IMR-90 (cell line): ENCODE measurements at regions not wholly inside any gene's neighbourhood (a gene's known extent, or its start where the extent isn't known, plus 50 kb on each side); places are given as distances from the start of the nearest gene placed in this dataset.

Experiments
- BHLHE40 ChIP-seq: fragments of 150-350 bp; IDR thresholded peaks from 2 replicates; pipeline ENCODE4 v1.6.1; 2016; ENCODE audit warnings: mild to moderate bottlenecking, low read depth, low read length
- CHD1 ChIP-seq: IDR thresholded peaks from 2 replicates; pipeline ENCODE4 v1.6.1; 2012; ENCODE audit warnings: low read depth, low read length, improper control_type of control experiment
- CTCF ChIP-seq: conservative IDR thresholded peaks from 2 replicates; pipeline ENCODE4 v1.5.1; 2012; ENCODE audit warnings: mild to moderate bottlenecking, low read depth, low read length, improper control_type of control experiment
- ELK1 ChIP-seq: fragments of 150-350 bp; IDR thresholded peaks from 2 replicates; pipeline ENCODE4 v1.6.1; 2016; ENCODE audit warnings: low read depth, mild to moderate bottlenecking, low read length, moderate library complexity, borderline replicate concordance
- MAFK ChIP-seq: IDR thresholded peaks from 2 replicates; pipeline ENCODE4 v1.6.1; 2012; ENCODE audit warnings: low read depth, low read length, improper control_type of control experiment
- MAZ ChIP-seq: IDR thresholded peaks from 2 replicates; pipeline ENCODE4 v1.6.1; 2012; ENCODE audit warnings: low read depth, mild to moderate bottlenecking, low read length, improper control_type of control experiment, moderate library complexity, borderline replicate concordance
- MXI1 ChIP-seq: IDR thresholded peaks from 2 replicates; pipeline ENCODE4 v1.6.1; 2012; ENCODE audit warnings: low read depth, mild to moderate bottlenecking, low read length, moderate library complexity, borderline replicate concordance
- NFE2L2 ChIP-seq: fragments of 150-350 bp; IDR thresholded peaks from 2 replicates; pipeline ENCODE4 v1.6.1; 2016; ENCODE audit warnings: low read depth, mild to moderate bottlenecking, low read length
- POLR2A ChIP-seq: IDR thresholded peaks from 2 replicates; pipeline ENCODE4 v1.6.1; 2012; ENCODE audit warnings: mild to moderate bottlenecking, low read depth, low read length
- RAD21 ChIP-seq: IDR thresholded peaks from 2 replicates; pipeline ENCODE4 v1.6.1; 2012; ENCODE audit warnings: low read length, improper control_type of control experiment
- RCOR1 ChIP-seq: IDR thresholded peaks from 2 replicates; pipeline ENCODE4 v1.6.1; 2012; ENCODE audit warnings: mild to moderate bottlenecking, low read length, improper control_type of control experiment; ENCODE audit not compliant: insufficient replicate concordance
- RFX5 ChIP-seq: IDR thresholded peaks from 2 replicates; pipeline ENCODE4 v1.8.0; 2012; ENCODE audit warnings: low read depth, mild to moderate bottlenecking, low read length, moderate library complexity
- SMC3 ChIP-seq: fragments of 150-350 bp; IDR thresholded peaks from 2 replicates; pipeline ENCODE4 v1.6.1; 2016; ENCODE audit warnings: low read depth, mild to moderate bottlenecking, antibody characterized with exemption, low read length, moderate library complexity
- USF2 ChIP-seq: fragments of 150-350 bp; IDR thresholded peaks from 2 replicates; pipeline ENCODE4 v1.6.1; 2017; ENCODE audit warnings: mild to moderate bottlenecking, antibody characterized with exemption, low read length, low read depth

- TF ChIP-seq MAFK (no peak), POLR2A (no peak), CTCF (no peak), RAD21 (no peak), MAZ (no peak), NFE2L2 (no peak), ELK1 (no peak), RCOR1 (no peak), USF2 (no peak), CHD1 (no peak), MXI1 (no peak), BHLHE40 (no peak), SMC3 (no peak), RFX5 (no peak)
Measured at GRCh38 chr22:22078329-22078728, 95.7 kb upstream of the TOP3B start.
